Stomach (tissue), 8 donors: ENCODE measurements at regions not wholly inside any gene's neighbourhood (a gene's known extent, or its start where the extent isn't known, plus 50 kb on each side); places are given as distances from the start of the nearest gene placed in this dataset.

ENCODE experiments used
- DNase-seq, 2 donors: peaks; one replicate each; pipeline versions ENCODE4 v3.0.0 to v3.0.0-alpha.2; 2013 to 2019
- H3K27ac ChIP-seq, 5 donors: fragments of 200-600 bp in 4 of 5; sonication (generic) in 4 of 5; one replicate each; pipeline ENCODE4 v1.5.1; 2013 to 2019; ENCODE audit warnings: mild to moderate bottlenecking in 1 of 5, moderate library complexity in 1 of 5
- H3K27me3 ChIP-seq, 3 donors: fragments of 200-600 bp; sonication (generic); one replicate each; pipeline ENCODE4 v1.5.1; 2017 to 2019; ENCODE audit warnings: mixed run types in 1 of 3
- H3K36me3 ChIP-seq, 4 donors: fragments of 200-600 bp; sonication (generic); 1 replicate in 3 of 4; 2 replicates in 1 of 4; pipeline ENCODE4 v1.5.1; 2016 to 2019
- H3K4me1 ChIP-seq, 4 donors: fragments of 200-600 bp; sonication (generic); one replicate each; pipeline ENCODE4 v1.5.1; 2016 to 2019
- H3K4me3 ChIP-seq, 4 donors: fragments of 200-600 bp; sonication (generic) in 3 of 4; one replicate each; pipeline ENCODE4 v1.5.1; 2016 to 2019; ENCODE audit warnings: mild to moderate bottlenecking in 1 of 4
- H3K9me3 ChIP-seq, 4 donors: fragments of 200-600 bp; sonication (generic); one replicate each; pipeline ENCODE4 v1.5.1; 2016 to 2019
- CTCF ChIP-seq, 7 experiments: fragments of 450-650 bp in 4 of 7; fragments of 200-600 bp in 3 of 7; sonication (generic) in 3 of 7; IDR thresholded peaks; one replicate each; pipeline ENCODE4 v1.5.1; 2016 to 2019; ENCODE audit warnings: antibody characterized with exemption in 7 of 7, control low read depth in 2 of 7, mild to moderate bottlenecking in 1 of 7
- EP300 ChIP-seq: sonication (generic); formaldehyde crosslinking; IDR thresholded peaks from one replicate; pipeline ENCODE4 v1.6.1; 2017; ENCODE audit warnings: antibody characterized with exemption
- POLR2A ChIP-seq, 4 donors: fragments of 450-650 bp; IDR thresholded peaks; one replicate each; pipeline ENCODE4 v1.6.1; 2016; ENCODE audit warnings: antibody characterized with exemption in 4 of 4, control low read depth in 2 of 4, mild to moderate bottlenecking in 1 of 4, moderate library complexity in 1 of 4
- POLR2AphosphoS5 ChIP-seq, 3 donors: sonication (generic); formaldehyde crosslinking; IDR thresholded peaks; one replicate each; pipeline ENCODE4 v1.6.1; 2016; ENCODE audit warnings: antibody characterized with exemption in 3 of 3
- WGBS, 5 donors: extraction: QIAGEN DNeasy Blood & Tissue Kit in 3 of 5; methylation state at CpG; one replicate each; pipeline versions ENCODE4 v1.1.5 to v1.1.7; 2013 to 2018; 5-methylcytosine and 5-hydroxymethylcytosine counted together
- intact Hi-C: fragments of 100-400 bp; cut with DNase I; formaldehyde crosslinking; loops from one replicate; pipeline ENCODE4 v1.15.1; 2023; ENCODE audit warnings: low total_unique reads
- donor health status: healthy with polysubstance abuse.
- donor health status: Bipolar disorder and iron deficiency.
- donor health status: healthy.

- WGBS, 5 donors = 85 to 96% (median 94%) methylated on average over 5 of the region's 5 CpGs
- H3K27ac ChIP-seq = no peak overlapping the region
- intact Hi-C loops = no loop called here
These were observed 148.8 kb upstream of the FBXL17 start for GRCh38 chr5:108530706-108531105.

GRCh38 chr5:108529381-108529780, 147.5 kb upstream of the FBXL17 start:
- intact Hi-C loops = no loop called here
- H3K4me3 ChIP-seq = no peak overlapping the region
- TF ChIP-seq POLR2A (IDR thresholded peaks at IDR 0.05) (no peak), EP300 (no peak), CTCF (IDR thresholded peaks at IDR 0.05) (no peak), POLR2AphosphoS5 (IDR thresholded peaks at IDR 0.05) (no peak)
- DNase-seq = no peak
- peaks cover 0 to 14% (median 5%) of the 10 kb centered on the region in 4 donors for H3K4me1 ChIP-seq
- H3K27me3 ChIP-seq = no peaks in the 10 kb centered on the region
- H3K27ac ChIP-seq = no peak overlapping the region
- WGBS, 5 donors = 0 to 100% (median 0%) methylated on average over 1 of the region's 1 CpG
- H3K36me3 ChIP-seq = no peaks in the 10 kb centered on the region
- peaks cover 0 to 11% (median 3%) of the 10 kb centered on the region in 4 donors for H3K9me3 ChIP-seq

More at GRCh38 chr5:108530706-108531105, 148.8 kb upstream of the FBXL17 start:
- H3K27me3 ChIP-seq = no peaks in the 10 kb centered on the region
- H3K4me1 ChIP-seq = peaks cover 0 to 14% (median 5%) of the 10 kb centered on the region in 4 donors
- H3K9me3 ChIP-seq = peaks cover 0 to 11% (median 2%) of the 10 kb centered on the region in 4 donors
- TF ChIP-seq EP300 (no peak), POLR2A (IDR thresholded peaks at IDR 0.05) (no peak), POLR2AphosphoS5 (IDR thresholded peaks at IDR 0.05) (no peak), CTCF (IDR thresholded peaks at IDR 0.05) (no peak)
- H3K4me3 ChIP-seq = no peak overlapping the region
- H3K36me3 ChIP-seq = no peaks in the 10 kb centered on the region
- DNase-seq = no peak

GRCh38 chr5:108528655-108529054, 146.8 kb upstream of the FBXL17 start:
- Histone ChIP-seq H3K4me1 (peaks cover 0 to 14% (median 5%) of the 10 kb centered on the region in 4 donors), H3K9me3 (peaks cover 0 to 11% (median 3%) of the 10 kb centered on the region in 4 donors), H3K36me3 (no peaks in the 10 kb centered on the region), H3K27me3 (no peaks in the 10 kb centered on the region), H3K27ac (no peak overlapping the region), H3K4me3 (no peak overlapping the region)
- WGBS, 5 donors = 35 to 68% (median 48%) methylated on average over 1 of the region's 1 CpG
- intact Hi-C loops = no loop called here
- TF ChIP-seq EP300 = no peak
- no peak for DNase-seq

GRCh38 chr5:108524564-108524963, 142.7 kb upstream of the FBXL17 start:
- no peak overlapping the region for H3K27ac ChIP-seq
- no peak for TF ChIP-seq POLR2AphosphoS5 (IDR thresholded peaks at IDR 0.05)
- no peak for TF ChIP-seq CTCF (IDR thresholded peaks at IDR 0.05)
- no peak for TF ChIP-seq POLR2A (IDR thresholded peaks at IDR 0.05)
- TF ChIP-seq EP300 = no peak
- intact Hi-C loops = no loop called here

GRCh38 chr5:108523360-108523759, 141.5 kb upstream of the FBXL17 start:
- H3K9me3 ChIP-seq = peaks cover 0 to 11% (median 3%) of the 10 kb centered on the region in 4 donors
- H3K4me1 ChIP-seq = no peaks in the 10 kb centered on the region
- no peak overlapping the region for H3K27ac ChIP-seq
- intact Hi-C loops = no loop called here
- no peak overlapping the region for H3K4me3 ChIP-seq
- TF ChIP-seq POLR2AphosphoS5 (IDR thresholded peaks at IDR 0.05) = no peak
- no peak for TF ChIP-seq POLR2A (IDR thresholded peaks at IDR 0.05)
- TF ChIP-seq EP300 = no peak
- no peak for TF ChIP-seq CTCF (IDR thresholded peaks at IDR 0.05)
- no peaks in the 10 kb centered on the region for H3K36me3 ChIP-seq
- DNase-seq = no peak
- H3K27me3 ChIP-seq = no peaks in the 10 kb centered on the region

More at GRCh38 chr5:108524564-108524963, 142.7 kb upstream of the FBXL17 start:
- H3K9me3 ChIP-seq = peaks cover 0 to 11% (median 3%) of the 10 kb centered on the region in 4 donors
- H3K4me1 ChIP-seq = no peaks in the 10 kb centered on the region
- DNase-seq = no peak
- no peak overlapping the region for H3K4me3 ChIP-seq
- H3K27me3 ChIP-seq = no peaks in the 10 kb centered on the region
- H3K36me3 ChIP-seq = no peaks in the 10 kb centered on the region
